Mesothelial cell of epicardium (in vitro differentiated cells): ENCODE measurements at regions not wholly inside any gene's neighbourhood (a gene's known extent, or its start where the extent isn't known, plus 50 kb on each side); places are given as distances from the start of the nearest gene placed in this dataset.

Experiments used
- DNase-seq, 2 experiments: peaks; one replicate each; pipeline ENCODE4 v3.0.0; 2021; ENCODE audit warnings: low spot score in 2 of 2; ENCODE audit not compliant: unreplicated experiment in 2 of 2
- H3K27ac Mint-ChIP-seq: 2 replicates; pipeline ENCODE4 v1.8.0; 2021; ENCODE audit warnings: mixed read lengths
- H3K27me3 Mint-ChIP-seq: 2 replicates; pipeline ENCODE4 v1.8.0; 2021; ENCODE audit warnings: low read depth, mixed read lengths
- H3K36me3 Mint-ChIP-seq: 2 replicates; pipeline ENCODE4 v1.8.0; 2021; ENCODE audit warnings: mixed read lengths
- H3K4me1 Mint-ChIP-seq: 2 replicates; pipeline ENCODE4 v1.8.0; 2021; ENCODE audit warnings: mixed read lengths
- H3K4me3 Mint-ChIP-seq: 2 replicates; pipeline ENCODE4 v1.8.0; 2021; ENCODE audit warnings: mild to moderate bottlenecking, moderate library complexity, mixed read lengths
- H3K9me3 Mint-ChIP-seq: 2 replicates; pipeline ENCODE4 v1.8.0; 2021; ENCODE audit warnings: mixed read lengths
- CTCF ChIP-seq: fragments of 200-600 bp; sonication (generic); IDR thresholded peaks from one replicate; pipeline ENCODE4 v1.5.0; 2021; ENCODE audit warnings: antibody characterized with exemption; ENCODE audit not compliant: unreplicated experiment

GRCh38 chr3:147575391-147575790 is 166.2 kb downstream of the ZIC1 start:
- Mint-ChIP-seq H3K9me3 (peaks cover 3% of the 10 kb centered on the region), H3K4me3 (no peak overlapping the region), H3K4me1 (no peaks in the 10 kb centered on the region), H3K36me3 (no peaks in the 10 kb centered on the region), H3K27ac (no peak overlapping the region), H3K27me3 (peaks cover 20% of the 10 kb centered on the region)
- no peak for TF ChIP-seq CTCF
- no peak for DNase-seq

GRCh38 chr3:147582642-147583041 is 173.5 kb downstream of the ZIC1 start:
- H3K27ac Mint-ChIP-seq = no peak overlapping the region
- no peak for DNase-seq
- H3K4me1 Mint-ChIP-seq = no peaks in the 10 kb centered on the region
- no peaks in the 10 kb centered on the region for H3K36me3 Mint-ChIP-seq
- no peak overlapping the region for H3K4me3 Mint-ChIP-seq
- H3K9me3 Mint-ChIP-seq = no peaks in the 10 kb centered on the region
- peaks cover 18% of the 10 kb centered on the region for H3K27me3 Mint-ChIP-seq
- TF ChIP-seq CTCF = no peak

- no peak overlapping the region for H3K27ac Mint-ChIP-seq
- TF ChIP-seq CTCF = no peak
- H3K4me3 Mint-ChIP-seq = no peak overlapping the region
- H3K9me3 Mint-ChIP-seq = no peaks in the 10 kb centered on the region
- peaks cover 8% of the 10 kb centered on the region for H3K27me3 Mint-ChIP-seq
- no peaks in the 10 kb centered on the region for H3K4me1 Mint-ChIP-seq
- no peaks in the 10 kb centered on the region for H3K36me3 Mint-ChIP-seq
- DNase-seq = no peak
Measured at GRCh38 chr3:147589016-147589415, 179.9 kb downstream of the ZIC1 start.

GRCh38 chr3:147604136-147604535 is 195.0 kb downstream of the ZIC1 start:
- Mint-ChIP-seq H3K4me1 (peaks cover 20% of the 10 kb centered on the region), H3K4me3 (no peak overlapping the region), H3K36me3 (peaks cover 5% of the 10 kb centered on the region), H3K9me3 (peaks cover 19% of the 10 kb centered on the region), H3K27me3 (no peaks in the 10 kb centered on the region), H3K27ac (no peak overlapping the region)
- TF ChIP-seq CTCF = no peak
- DNase-seq = no peak

GRCh38 chr3:147613725-147614124 is 204.6 kb downstream of the ZIC1 start:
- Mint-ChIP-seq H3K4me1 (peaks cover 27% of the 10 kb centered on the region), H3K36me3 (no peaks in the 10 kb centered on the region), H3K27me3 (peaks cover 5% of the 10 kb centered on the region), H3K4me3 (peak overlapping the region; percentile 4), H3K9me3 (no peaks in the 10 kb centered on the region), H3K27ac (peak overlapping the region; percentile 48)
- TF ChIP-seq CTCF = no peak
- no peak for DNase-seq

- H3K4me1 Mint-ChIP-seq = peaks cover 27% of the 10 kb centered on the region
- no peak for DNase-seq
- no peaks in the 10 kb centered on the region for H3K36me3 Mint-ChIP-seq
- no peaks in the 10 kb centered on the region for H3K9me3 Mint-ChIP-seq
- no peak overlapping the region for H3K4me3 Mint-ChIP-seq
- H3K27ac Mint-ChIP-seq = peak overlapping the region; percentile 48
- no peak for TF ChIP-seq CTCF
- peaks cover 5% of the 10 kb centered on the region for H3K27me3 Mint-ChIP-seq
Measured at GRCh38 chr3:147614210-147614609, 205.0 kb downstream of the ZIC1 start.
